ENCODE measurements at regions not wholly inside any gene's neighbourhood (a gene's known extent, or its start where the extent isn't known, plus 50 kb on each side); places are given as distances from the start of the nearest gene placed in this dataset. TPM values are rescaled to one million over a fixed set of nuclear protein-coding genes. Genes with fewer than 3 reads are reported as not detected.

DNA sequence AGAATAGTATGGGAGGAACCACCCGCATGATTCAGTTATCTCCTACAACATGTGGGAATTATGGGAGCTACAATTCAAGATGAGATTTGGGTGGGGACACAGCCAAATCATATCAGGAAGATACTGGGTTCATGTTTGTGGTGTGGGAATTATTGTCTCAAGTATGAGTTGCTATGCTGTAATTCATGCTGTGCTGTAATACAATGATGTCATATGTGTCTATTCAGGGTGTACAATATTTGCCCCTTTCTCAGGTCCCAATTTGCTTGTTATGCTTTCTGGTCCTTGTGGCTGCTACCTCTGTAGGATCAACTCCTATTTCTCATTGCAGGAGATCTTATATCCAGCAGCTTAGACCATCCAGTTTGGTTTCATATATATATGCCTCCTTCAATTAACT, 52.2 kb upstream of the ARHGAP20 start:
- Histone ChIP-seq H3K27me3 (no peaks in the 10 kb centered on the region), H3K4me3 (no peak overlapping the region), H3K4me1 (ENCODE audit: insufficient read depth) (peaks cover 9% of the 10 kb centered on the region), H3K36me3 (no peaks in the 10 kb centered on the region), H3K9me3 (no peaks in the 10 kb centered on the region), H3K27ac (no peak overlapping the region)
- intact Hi-C loops (cut with DNase I): no loop called here
- no peak for DNase-seq
- TF ChIP-seq POLR2A (IDR thresholded peaks at IDR 0.05): no peak
- TF ChIP-seq, protein P1, sequence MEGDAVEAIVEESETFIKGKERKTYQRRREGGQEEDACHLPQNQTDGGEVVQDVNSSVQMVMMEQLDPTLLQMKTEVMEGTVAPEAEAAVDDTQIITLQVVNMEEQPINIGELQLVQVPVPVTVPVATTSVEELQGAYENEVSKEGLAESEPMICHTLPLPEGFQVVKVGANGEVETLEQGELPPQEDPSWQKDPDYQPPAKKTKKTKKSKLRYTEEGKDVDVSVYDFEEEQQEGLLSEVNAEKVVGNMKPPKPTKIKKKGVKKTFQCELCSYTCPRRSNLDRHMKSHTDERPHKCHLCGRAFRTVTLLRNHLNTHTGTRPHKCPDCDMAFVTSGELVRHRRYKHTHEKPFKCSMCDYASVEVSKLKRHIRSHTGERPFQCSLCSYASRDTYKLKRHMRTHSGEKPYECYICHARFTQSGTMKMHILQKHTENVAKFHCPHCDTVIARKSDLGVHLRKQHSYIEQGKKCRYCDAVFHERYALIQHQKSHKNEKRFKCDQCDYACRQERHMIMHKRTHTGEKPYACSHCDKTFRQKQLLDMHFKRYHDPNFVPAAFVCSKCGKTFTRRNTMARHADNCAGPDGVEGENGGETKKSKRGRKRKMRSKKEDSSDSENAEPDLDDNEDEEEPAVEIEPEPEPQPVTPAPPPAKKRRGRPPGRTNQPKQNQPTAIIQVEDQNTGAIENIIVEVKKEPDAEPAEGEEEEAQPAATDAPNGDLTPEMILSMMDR (IDR thresholded peaks at IDR 0.05): no peak
- no peak for TF ChIP-seq EP300 (IDR thresholded peaks at IDR 0.05)
- 69 to 76% (median 71%) methylated on average over 1 of the region's 1 CpG for WGBS, 3 donors

DNA sequence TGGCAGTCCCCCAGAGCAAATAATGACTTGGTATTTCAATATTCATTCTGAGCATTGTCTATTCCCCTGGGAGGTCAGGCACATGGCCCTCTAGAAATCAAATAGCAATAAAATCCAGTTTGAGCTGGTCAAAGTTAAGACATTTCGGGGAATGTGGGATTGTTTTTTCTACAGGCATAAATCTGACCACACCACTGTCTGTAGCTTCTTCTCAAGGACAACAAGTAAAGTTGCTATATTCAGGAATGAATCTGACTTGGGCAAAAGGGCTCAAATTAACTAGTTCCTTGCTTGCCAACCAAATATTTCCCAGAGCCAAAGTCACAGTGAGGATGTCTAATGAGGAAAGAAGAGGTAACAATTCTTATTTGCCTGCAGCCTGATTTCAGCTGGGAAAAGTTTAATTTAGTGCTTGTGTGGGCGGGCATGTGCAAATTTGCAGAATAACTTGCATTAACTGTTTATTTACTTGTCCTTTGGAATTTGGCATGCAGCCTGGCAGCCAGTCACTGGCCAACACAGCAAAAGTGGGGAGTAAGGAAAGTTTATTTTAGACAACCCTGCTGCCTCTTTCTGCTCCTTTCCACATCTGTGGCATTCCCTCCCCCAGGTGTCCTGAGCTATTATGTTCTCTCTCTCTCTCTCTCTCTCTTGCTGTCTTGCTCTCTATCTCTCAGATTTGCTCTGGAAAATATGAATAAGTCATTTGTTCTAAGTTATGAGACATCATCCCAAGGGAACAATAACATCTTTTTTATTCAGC, 51.2 kb upstream of the ARHGAP20 start:
- Histone ChIP-seq H3K27me3 (no peaks in the 10 kb centered on the region), H3K4me1 (ENCODE audit: insufficient read depth) (peaks cover 9% of the 10 kb centered on the region), H3K4me3 (no peak overlapping the region), H3K27ac (no peak overlapping the region), H3K9me3 (no peaks in the 10 kb centered on the region), H3K36me3 (no peaks in the 10 kb centered on the region)
- 1 to 12% (median 8%) methylated on average over 2 of the region's 2 CpGs for WGBS, 3 donors
- intact Hi-C loops (cut with DNase I): no loop called here
- DNase-seq: peak in 2 of 5 donors; percentile 22 to 39
- no peak for TF ChIP-seq POLR2A (IDR thresholded peaks at IDR 0.05)
- no peak for TF ChIP-seq EP300 (IDR thresholded peaks at IDR 0.05)
- TF ChIP-seq, protein P1 (IDR thresholded peaks at IDR 0.05): no peak

DNA sequence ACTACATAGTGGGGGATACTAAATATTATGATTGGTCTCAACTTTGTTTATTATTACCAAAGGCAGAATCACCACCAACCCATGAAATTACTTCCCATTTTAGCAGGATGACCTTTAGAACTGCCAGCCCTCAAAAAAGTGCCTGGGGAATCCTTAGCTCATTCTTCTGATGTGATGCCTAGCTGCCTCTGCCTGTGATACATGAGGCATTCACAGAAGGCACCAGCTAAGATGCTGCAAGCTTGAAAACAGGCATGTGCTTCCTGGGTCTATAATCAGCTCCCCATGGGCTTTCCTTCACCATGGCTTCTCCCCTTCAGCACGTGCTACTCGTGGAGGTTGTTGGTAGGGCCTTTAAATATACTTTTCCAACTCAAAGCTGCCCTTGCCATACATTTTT, 50.4 kb upstream of the ARHGAP20 start:
- Histone ChIP-seq H3K27ac (no peak overlapping the region), H3K36me3 (no peaks in the 10 kb centered on the region), H3K27me3 (no peaks in the 10 kb centered on the region), H3K4me3 (no peak overlapping the region), H3K9me3 (no peaks in the 10 kb centered on the region), H3K4me1 (ENCODE audit: insufficient read depth) (peaks cover 9% of the 10 kb centered on the region)
- intact Hi-C loops (cut with DNase I): no loop called here
- TF ChIP-seq POLR2A (IDR thresholded peaks at IDR 0.05) (no peak), EP300 (IDR thresholded peaks at IDR 0.05) (no peak)
- TF ChIP-seq, protein P1 (IDR thresholded peaks at IDR 0.05): no peak
- DNase-seq: no peak
- WGBS, 3 donors: 45 to 70% (median 65%) methylated on average over 2 of the region's 2 CpGs

Small RNA genes in the stretch of these regions (small RNA-seq; reads per million reads assigned to genes)
- gene AP002963.1: not detected
- not detected for gene RNA5SP350
